ENCODE measurements at regions not wholly inside any gene's neighbourhood (a gene's known extent, or its start where the extent isn't known, plus 50 kb on each side); places are given as distances from the start of the nearest gene placed in this dataset.

- DNase-seq (ENCODE audit: low read depth in 1 of 2, low spot score in 1 of 2) = no peak
- Histone ChIP-seq H3K27me3 (ENCODE audit: insufficient read depth, poor library complexity, severe bottlenecking) (no peaks in the 10 kb centered on the region), H3K27ac (replicated peaks) (no peak overlapping the region), H3K4me3 (replicated peaks; ENCODE audit: insufficient read depth, low read length) (no peak overlapping the region)
- TF ChIP-seq CTCF (IDR thresholded peaks at IDR 0.05; ENCODE audit: insufficient read depth, low read length) (no peak), GABPA (IDR thresholded peaks at IDR 0.05; ENCODE audit: low read depth) (no peak), SPI1 (IDR thresholded peaks at IDR 0.05; ENCODE audit: borderline replicate concordance, low read depth) (no peak), REST (IDR thresholded peaks at IDR 0.05; ENCODE audit: insufficient replicate concordance, low read depth) (no peak), POLR2AphosphoS5 (IDR thresholded peaks at IDR 0.05; ENCODE audit: low read depth) (no peak)
These were observed 131.0 kb upstream of the TOPAZ1 start for GRCh38 chr3:44110648-44111047.

GRCh38 chr3:44111482-44111881 lies 130.2 kb upstream of the TOPAZ1 start:
- no peaks in the 10 kb centered on the region for H3K27me3 ChIP-seq (ENCODE audit: insufficient read depth, poor library complexity, severe bottlenecking)
- TF ChIP-seq CTCF (IDR thresholded peaks at IDR 0.05; ENCODE audit: insufficient read depth, low read length) (no peak), REST (IDR thresholded peaks at IDR 0.05; ENCODE audit: insufficient replicate concordance, low read depth) (no peak), GABPA (IDR thresholded peaks at IDR 0.05; ENCODE audit: low read depth) (no peak), SPI1 (IDR thresholded peaks at IDR 0.05; ENCODE audit: borderline replicate concordance, low read depth) (no peak), POLR2AphosphoS5 (IDR thresholded peaks at IDR 0.05; ENCODE audit: low read depth) (no peak)
- no peak overlapping the region for H3K4me3 ChIP-seq (replicated peaks; ENCODE audit: insufficient read depth, low read length)
- DNase-seq (ENCODE audit: low read depth in 1 of 2, low spot score in 1 of 2) = no peak
- H3K27ac ChIP-seq (replicated peaks) = no peak overlapping the region

- Histone ChIP-seq H3K27ac (replicated peaks) (no peak overlapping the region), H3K4me3 (replicated peaks; ENCODE audit: insufficient read depth, low read length) (no peak overlapping the region), H3K27me3 (ENCODE audit: insufficient read depth, poor library complexity, severe bottlenecking) (no peaks in the 10 kb centered on the region)
- TF ChIP-seq SPI1 (IDR thresholded peaks at IDR 0.05; ENCODE audit: borderline replicate concordance, low read depth) = no peak
- TF ChIP-seq CTCF (IDR thresholded peaks at IDR 0.05; ENCODE audit: insufficient read depth, low read length) = no peak
- TF ChIP-seq POLR2AphosphoS5 (IDR thresholded peaks at IDR 0.05; ENCODE audit: low read depth) = no peak
- TF ChIP-seq REST (IDR thresholded peaks at IDR 0.05; ENCODE audit: insufficient replicate concordance, low read depth) = no peak
- no peak for TF ChIP-seq GABPA (IDR thresholded peaks at IDR 0.05; ENCODE audit: low read depth)
- peak in 1 of 2 experiments; percentile 6 for DNase-seq (ENCODE audit: low read depth in 1 of 2, low spot score in 1 of 2)
These were observed 127.5 kb upstream of the TOPAZ1 start for GRCh38 chr3:44114142-44114541.

Measured in HL-60 (cell line).